GM10266 (cell line): ENCODE measurements at regions not wholly inside any gene's neighbourhood (a gene's known extent, or its start where the extent isn't known, plus 50 kb on each side); places are given as distances from the start of the nearest gene placed in this dataset.

Experiments used
- DNase-seq: peaks from one replicate; pipeline ENCODE4 v3.0.0; 2012; ENCODE audit errors: extremely low spot score
- TF ChIP-seq, protein P1 (sequence below): IDR thresholded peaks from 2 replicates; pipeline ENCODE4 v1.5.1; 2012; ENCODE audit warnings: mild to moderate bottlenecking, low read depth; ENCODE audit not compliant: control insufficient read depth, insufficient read depth; ENCODE audit errors: missing control alignments

DNA sequence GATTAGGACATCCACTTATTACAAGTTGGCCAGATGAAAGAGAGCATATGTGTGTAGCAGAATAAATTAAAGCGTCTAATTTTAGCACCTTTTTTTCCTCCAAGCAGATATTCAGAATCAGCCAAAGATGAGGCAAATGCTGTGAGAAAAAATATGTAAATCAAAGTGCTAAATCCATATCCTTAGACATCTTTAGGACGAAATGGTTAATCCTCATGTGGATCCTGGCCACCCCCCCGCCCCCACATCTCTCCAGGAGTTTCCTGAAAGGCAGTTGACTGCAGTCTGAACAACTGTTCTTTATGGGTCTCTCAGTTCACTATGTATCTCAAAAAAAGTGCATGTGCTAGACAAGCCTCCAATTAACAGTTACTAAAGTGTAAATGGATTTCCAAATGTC, 1768.1 kb upstream of the SEL1L start:
- no peak for DNase-seq
- TF ChIP-seq, protein P1, sequence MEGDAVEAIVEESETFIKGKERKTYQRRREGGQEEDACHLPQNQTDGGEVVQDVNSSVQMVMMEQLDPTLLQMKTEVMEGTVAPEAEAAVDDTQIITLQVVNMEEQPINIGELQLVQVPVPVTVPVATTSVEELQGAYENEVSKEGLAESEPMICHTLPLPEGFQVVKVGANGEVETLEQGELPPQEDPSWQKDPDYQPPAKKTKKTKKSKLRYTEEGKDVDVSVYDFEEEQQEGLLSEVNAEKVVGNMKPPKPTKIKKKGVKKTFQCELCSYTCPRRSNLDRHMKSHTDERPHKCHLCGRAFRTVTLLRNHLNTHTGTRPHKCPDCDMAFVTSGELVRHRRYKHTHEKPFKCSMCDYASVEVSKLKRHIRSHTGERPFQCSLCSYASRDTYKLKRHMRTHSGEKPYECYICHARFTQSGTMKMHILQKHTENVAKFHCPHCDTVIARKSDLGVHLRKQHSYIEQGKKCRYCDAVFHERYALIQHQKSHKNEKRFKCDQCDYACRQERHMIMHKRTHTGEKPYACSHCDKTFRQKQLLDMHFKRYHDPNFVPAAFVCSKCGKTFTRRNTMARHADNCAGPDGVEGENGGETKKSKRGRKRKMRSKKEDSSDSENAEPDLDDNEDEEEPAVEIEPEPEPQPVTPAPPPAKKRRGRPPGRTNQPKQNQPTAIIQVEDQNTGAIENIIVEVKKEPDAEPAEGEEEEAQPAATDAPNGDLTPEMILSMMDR, result no peak

GRCh38 chr14:83309211-83309610, 1775.6 kb upstream of the SEL1L start:
- no peak for DNase-seq
- TF ChIP-seq, protein P1, result no peak

DNA sequence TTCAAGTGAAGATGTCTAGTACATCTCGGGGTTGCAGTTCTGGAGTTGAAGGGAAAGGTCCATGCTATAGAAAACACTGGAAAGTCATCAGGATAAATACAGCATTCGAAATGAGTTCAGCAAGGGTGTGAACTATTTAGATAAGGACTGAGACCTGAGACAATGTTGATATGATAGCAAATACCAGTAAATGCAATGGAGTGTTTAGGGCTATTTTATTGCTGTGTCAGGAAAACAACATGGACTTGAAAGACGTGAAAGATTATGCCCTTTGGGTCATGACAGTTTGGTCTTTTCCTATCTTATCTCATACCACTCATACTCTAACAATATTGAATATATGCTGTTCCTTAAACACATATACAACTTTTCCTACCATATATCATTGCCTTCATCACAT, 1776.2 kb upstream of the SEL1L start:
- no peak for DNase-seq
- TF ChIP-seq, protein P1, result no peak

- TF ChIP-seq, protein P1, result no peak
- DNase-seq, result no peak
Measured at GRCh38 chr14:83312511-83312910, 1778.9 kb upstream of the SEL1L start.

- TF ChIP-seq, protein P1, result no peak
- no peak for DNase-seq
Measured at GRCh38 chr14:83314764-83315163, 1781.1 kb upstream of the SEL1L start.

- TF ChIP-seq, protein P1, result no peak
- DNase-seq, result no peak
Measured at GRCh38 chr14:83316356-83316755, 1782.7 kb upstream of the SEL1L start.

GRCh38 chr14:83320837-83321236, 1787.2 kb upstream of the SEL1L start:
- no peak for DNase-seq
- TF ChIP-seq, protein P1, result no peak
